Prostate gland (tissue), 2 donors: ENCODE measurements at regions not wholly inside any gene's neighbourhood (a gene's known extent, or its start where the extent isn't known, plus 50 kb on each side); places are given as distances from the start of the nearest gene placed in this dataset.

ENCODE experiments used
- POLR2AphosphoS5 ChIP-seq: sonication (generic); formaldehyde crosslinking; IDR thresholded peaks from one replicate; pipeline ENCODE4 v1.6.1; 2017; ENCODE audit warnings: antibody characterized with exemption
- TF ChIP-seq, protein P1 (sequence below), 4 experiments: fragments of 200-600 bp in 2 of 4; fragments of 450-650 bp in 2 of 4; sonication (generic) in 2 of 4; IDR thresholded peaks; 1 replicate in 3 of 4; 2 replicates in 1 of 4; pipeline ENCODE4 v1.5.1; 2016 to 2019; ENCODE audit warnings: antibody characterized with exemption in 4 of 4, mild to moderate bottlenecking in 2 of 4, moderate library complexity in 2 of 4

DNA sequence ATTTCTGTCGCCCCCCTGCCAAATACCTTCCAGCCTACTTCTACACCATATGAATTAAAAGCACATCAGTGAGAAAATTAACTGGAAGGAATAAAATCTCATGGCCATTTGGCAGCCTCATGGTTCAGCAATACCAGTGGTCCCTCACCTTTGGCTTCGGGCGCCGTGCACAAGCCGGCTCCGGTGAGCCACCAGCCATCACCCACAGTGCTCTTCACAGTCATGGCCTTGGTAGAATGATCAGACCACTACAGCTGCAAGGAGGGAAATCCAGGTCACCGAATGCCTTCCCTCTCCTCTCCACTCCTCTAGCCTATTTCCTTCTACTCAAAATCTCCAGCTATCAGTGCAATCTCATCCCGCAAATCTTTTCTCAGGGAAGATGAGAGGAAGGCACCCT lies 239.1 kb downstream of the C1D start:
- no peak for TF ChIP-seq POLR2AphosphoS5
- TF ChIP-seq, protein P1, sequence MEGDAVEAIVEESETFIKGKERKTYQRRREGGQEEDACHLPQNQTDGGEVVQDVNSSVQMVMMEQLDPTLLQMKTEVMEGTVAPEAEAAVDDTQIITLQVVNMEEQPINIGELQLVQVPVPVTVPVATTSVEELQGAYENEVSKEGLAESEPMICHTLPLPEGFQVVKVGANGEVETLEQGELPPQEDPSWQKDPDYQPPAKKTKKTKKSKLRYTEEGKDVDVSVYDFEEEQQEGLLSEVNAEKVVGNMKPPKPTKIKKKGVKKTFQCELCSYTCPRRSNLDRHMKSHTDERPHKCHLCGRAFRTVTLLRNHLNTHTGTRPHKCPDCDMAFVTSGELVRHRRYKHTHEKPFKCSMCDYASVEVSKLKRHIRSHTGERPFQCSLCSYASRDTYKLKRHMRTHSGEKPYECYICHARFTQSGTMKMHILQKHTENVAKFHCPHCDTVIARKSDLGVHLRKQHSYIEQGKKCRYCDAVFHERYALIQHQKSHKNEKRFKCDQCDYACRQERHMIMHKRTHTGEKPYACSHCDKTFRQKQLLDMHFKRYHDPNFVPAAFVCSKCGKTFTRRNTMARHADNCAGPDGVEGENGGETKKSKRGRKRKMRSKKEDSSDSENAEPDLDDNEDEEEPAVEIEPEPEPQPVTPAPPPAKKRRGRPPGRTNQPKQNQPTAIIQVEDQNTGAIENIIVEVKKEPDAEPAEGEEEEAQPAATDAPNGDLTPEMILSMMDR (IDR thresholded peaks at IDR 0.05): no peak
